ENCODE measurements at regions not wholly inside any gene's neighbourhood (a gene's known extent, or its start where the extent isn't known, plus 50 kb on each side); places are given as distances from the start of the nearest gene placed in this dataset.
"Not testable (repeated sequence)": the region's sequence is repeated elsewhere in the genome, so short reads cannot be mapped to it uniquely, and the experiment has no call there.

GRCh38 chr4:28082686-28083390 is 1222.2 kb downstream of the STIM2 start:
- DNase-seq (ENCODE audit: low read depth) = no peak

- DNase-seq (ENCODE audit: low read depth) = no peak
Measured at GRCh38 chr4:28092610-28093009, 1232.0 kb downstream of the STIM2 start.

DNA sequence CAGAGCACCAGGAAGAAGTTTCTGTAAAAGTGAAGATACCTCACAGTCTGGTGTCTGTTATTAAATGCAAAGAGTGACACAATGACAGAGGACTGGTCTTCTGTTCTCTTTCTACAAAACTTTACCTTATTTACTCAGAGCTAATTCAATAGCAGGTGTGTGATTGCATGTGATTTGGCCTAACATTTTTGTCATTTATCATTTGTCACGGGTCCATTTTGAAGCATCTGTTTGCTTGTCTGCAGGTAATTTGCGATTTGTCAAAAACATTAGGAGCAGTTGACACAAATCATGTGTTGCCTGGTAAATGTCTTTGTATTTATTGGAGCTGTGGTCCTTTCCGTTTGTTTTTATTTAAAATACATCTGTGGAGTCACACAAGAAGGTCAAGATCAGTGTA is 1232.4 kb downstream of the STIM2 start:
- no peak for DNase-seq (ENCODE audit: low read depth)

DNA sequence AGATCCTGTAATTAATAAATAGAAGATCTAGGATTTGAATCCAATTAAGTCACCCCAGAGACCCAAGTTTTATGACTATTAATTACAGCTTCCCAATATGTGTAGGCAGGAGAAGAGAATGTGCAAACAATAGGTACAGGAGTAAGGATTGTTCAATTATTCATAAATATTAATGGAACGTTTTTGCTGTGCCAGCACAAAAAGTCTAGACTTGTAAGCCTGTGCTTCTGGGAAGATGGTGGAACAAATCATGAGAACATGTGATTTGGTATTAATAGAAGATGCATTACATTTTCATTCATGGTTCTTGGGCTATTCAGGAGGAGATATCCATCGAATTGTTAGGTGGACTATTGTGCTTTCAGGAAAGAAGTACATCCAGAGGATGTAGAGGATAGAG is 1240.9 kb downstream of the STIM2 start:
- DNase-seq (ENCODE audit: low read depth) = no peak

DNA sequence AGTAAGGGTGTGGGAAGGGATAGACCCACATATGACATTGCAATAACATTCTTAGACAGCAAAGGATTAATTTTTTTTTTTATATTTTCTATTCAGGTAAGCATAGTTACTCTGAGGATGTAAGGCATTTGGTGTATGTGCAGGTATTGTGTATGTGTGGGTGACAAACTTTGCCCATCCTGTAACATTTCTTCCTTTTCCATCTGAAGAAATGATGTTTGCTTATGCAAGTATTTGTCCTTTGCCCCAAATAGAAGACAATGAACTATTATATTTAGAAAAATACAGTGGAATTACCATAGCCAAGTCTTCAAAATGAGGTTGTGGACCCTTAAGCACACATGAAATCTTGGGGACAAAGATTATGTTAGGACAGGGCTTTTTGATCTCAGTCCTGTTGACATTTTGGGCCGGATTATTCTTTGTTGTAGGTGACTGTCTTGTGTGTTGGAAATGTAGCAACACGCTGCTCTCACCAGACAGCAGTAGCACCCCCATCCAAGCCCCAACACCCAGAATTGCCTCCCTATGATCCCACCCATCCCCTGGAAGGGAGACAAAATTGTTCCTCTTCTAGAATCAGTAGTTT is 1244.7 kb downstream of the STIM2 start:
- no peak for DNase-seq (ENCODE audit: low read depth)

GRCh38 chr4:28106155-28106554 is 1245.5 kb downstream of the STIM2 start:
- DNase-seq (ENCODE audit: low read depth) = no peak

- no peak for DNase-seq (ENCODE audit: low read depth)
Measured at GRCh38 chr4:28109801-28110200, 1249.2 kb downstream of the STIM2 start.

- not testable (repeated sequence) for DNase-seq (ENCODE audit: low read depth)
Measured at GRCh38 chr4:28112691-28113335, 1252.2 kb downstream of the STIM2 start.

DNA sequence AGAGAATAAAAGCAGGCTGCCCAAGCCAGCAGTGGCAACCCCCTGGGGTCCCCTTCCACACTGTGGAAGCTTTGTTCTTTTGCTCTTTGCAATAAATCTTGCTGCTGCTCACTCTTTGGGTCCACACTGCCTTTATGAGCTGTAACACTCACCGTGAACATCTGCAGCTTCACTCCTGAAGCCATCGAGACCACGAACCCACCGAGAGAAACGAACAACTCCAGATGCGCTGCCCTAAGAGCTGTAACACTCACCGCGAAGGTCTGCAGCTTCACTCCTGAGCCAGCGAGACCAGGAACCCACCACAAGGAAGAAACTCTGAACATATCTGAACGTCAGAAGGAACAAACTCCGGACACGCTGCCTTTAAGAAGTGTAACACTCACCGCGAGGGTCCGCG is 1252.9 kb downstream of the STIM2 start:
- not testable (repeated sequence) for DNase-seq (ENCODE audit: low read depth)

DNA sequence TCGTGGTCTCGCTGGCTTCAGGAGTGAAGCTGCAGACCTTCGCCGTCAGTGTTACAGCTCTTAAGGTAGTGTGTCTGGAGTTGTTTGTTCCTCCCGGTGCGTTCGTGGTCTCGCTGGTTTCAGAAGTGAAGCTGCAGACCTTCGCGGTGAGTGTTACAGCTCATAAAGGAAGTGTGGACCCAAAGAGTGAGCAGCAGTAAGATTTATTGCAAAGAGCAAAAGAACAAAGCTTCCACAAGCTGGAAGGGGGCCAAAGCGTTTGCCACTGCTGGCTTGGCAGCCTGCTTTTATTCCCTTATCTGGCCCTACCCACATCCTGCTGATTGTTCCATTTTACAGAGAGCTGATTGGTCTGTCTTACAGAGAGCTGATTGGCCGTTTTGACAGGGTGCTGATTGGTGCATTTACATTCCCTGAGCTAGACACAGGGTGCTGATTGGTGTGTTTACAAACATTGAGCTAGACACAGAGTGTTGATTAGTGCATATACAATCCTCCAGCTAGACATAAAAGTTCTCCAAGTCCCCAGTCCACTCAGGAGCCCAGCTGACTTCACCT is 1256.0 kb downstream of the STIM2 start:
- DNase-seq (ENCODE audit: low read depth) = not testable (repeated sequence)

- no peak for DNase-seq (ENCODE audit: low read depth)
Measured at GRCh38 chr4:28117084-28117682, 1256.5 kb downstream of the STIM2 start.

DNA sequence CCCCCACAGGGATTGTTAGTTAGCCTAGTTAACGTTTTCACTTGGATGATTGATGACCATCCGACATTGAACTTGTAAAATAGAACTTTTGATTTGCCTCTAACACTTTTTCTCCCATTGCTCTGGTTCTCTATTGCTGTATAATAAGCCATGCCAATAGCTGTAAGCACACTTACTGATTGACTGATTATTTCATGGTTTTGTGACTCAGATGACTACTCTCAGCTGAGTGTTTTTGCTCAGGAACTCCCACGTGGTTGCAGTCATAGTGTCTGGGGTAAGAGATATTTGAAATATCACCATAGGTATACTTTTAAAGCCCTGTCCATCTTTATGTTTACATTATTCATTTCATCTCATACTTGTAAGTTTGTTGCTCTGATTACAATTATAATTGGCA is 1285.5 kb downstream of the STIM2 start:
- no peak for DNase-seq (ENCODE audit: low read depth)

DNA sequence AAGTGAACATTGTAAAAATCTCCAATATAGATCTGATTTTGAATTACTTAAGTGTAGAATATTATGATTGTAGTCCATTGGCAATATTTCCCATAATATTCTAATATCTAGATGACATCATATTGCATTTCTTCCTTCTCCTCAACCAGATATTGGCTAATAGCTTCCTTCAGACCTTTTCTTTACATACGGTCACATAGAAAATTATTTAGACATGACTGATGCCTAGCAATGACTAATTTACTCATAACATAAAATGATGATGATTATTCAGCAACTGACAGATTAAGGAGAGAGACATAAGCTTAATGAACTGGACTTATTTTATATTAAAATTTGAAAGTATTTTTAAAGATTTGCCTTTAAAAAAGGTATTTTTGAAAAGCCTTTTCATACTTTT is 1287.6 kb downstream of the STIM2 start:
- DNase-seq (ENCODE audit: low read depth) = no peak

- no peak for DNase-seq (ENCODE audit: low read depth)
Measured at GRCh38 chr4:28149762-28150161, 1289.1 kb downstream of the STIM2 start.

GRCh38 chr4:28151314-28151713 is 1290.7 kb downstream of the STIM2 start:
- DNase-seq (ENCODE audit: low read depth) = no peak

- no peak for DNase-seq (ENCODE audit: low read depth)
Measured at GRCh38 chr4:28167411-28167810, 1306.8 kb downstream of the STIM2 start.

DNA sequence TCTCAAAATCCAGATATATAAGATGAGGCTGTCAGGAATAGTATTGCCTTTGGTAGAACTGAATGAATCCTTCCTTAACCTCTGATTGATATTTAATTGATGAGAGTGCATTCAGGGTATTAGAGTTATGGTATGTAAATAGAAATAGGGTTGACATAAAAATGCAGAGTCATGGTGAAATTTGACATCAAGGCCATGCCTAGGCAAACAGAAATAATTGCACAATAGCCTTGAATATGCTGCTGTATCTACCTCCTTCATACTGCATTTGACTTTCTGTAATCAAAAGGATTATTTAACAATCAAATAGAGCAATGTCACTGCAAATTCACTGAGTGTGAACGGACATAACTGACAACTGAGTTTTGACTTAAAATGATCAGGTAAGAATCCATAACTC is 1316.3 kb downstream of the STIM2 start:
- no peak for DNase-seq (ENCODE audit: low read depth)

- no peak for DNase-seq (ENCODE audit: low read depth)
Measured at GRCh38 chr4:28177641-28178040, 1317.0 kb downstream of the STIM2 start.

DNA sequence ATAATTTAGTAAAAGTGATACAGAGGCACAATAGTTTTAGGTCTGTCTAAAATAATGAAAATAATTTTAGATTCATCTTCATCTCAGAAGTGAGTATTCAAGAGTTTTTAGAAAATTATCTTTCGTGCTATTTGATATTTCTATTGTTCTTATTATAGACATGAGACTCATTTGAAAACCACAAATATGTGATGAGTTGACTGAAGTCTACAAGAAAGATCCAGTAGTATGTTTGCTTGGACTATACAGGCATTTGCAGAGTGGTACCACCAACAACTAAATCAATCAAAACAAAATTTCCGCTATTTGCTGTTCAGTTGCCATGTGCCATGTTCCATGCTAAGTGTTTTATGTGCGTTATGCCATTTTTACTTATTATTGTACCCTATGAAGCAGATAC is 1318.5 kb downstream of the STIM2 start:
- no peak for DNase-seq (ENCODE audit: low read depth)

DNA sequence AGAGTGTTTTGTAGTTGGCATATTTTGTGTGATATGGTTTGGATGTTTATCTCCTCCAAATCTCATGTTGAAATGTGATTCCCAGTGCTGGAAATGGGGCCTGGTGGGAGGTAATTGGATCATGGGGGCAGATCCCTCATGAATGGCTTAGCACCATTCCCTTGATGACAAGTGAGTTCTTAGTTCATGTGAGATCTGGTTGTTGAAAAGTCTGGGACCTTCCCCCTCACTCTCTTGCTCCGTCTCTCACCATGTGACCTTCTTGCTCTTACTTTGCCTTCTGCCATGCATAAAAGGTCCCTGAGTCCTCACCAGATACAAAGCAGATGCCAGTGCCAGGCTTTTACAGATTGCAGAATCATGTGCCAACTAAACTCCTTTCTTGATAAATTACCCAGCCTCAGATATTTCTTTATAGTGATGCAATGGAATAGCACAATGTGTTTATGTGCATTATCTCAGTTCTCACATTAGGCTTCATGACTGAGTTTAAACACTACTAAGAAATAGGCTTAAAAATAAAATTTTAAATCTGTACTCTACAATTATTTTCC is 1348.8 kb downstream of the STIM2 start:
- DNase-seq (ENCODE audit: low read depth) = no peak

DNA sequence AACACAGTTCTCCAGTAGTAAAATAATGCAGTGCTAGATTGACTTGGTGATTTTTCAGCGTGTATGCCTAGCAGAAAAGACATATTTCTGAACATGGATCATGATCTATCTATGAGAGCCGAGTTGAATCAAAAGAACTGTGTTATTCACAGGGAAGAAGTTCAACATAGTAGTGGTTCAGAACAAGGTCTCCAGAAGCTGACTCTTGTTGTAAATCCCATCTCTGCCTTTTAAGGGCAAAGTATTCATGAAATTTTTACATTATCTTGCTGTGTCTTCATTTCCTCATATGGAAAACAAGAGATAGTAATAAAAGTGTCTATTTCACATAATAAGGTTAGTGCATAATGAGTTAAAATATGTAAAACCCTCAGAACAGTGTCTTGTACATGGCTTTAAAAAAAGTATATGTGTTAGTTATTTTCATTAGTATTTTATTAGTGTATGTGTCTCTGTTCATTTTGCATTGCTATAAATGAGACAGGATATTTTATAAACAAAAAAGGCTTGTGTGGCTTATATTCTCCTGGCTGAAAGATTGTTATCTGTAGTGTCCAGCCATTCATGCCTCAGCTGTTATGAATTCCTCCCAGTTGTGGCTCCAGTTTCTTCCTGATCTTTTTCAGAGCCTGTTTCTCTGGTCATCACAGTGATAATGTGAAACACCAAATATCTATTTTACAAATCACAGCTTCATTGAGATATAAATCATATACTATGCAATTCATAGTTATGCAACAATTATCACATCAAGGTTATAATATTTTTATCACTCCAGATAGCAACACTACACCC is 1351.2 kb downstream of the STIM2 start:
- DNase-seq (ENCODE audit: low read depth) = no peak

GRCh38 chr4:28221536-28221935 is 1360.9 kb downstream of the STIM2 start:
- DNase-seq (ENCODE audit: low read depth) = no peak

Measured in HS-27A (cell line).